GM08714 (cell line): ENCODE measurements at regions not wholly inside any gene's neighbourhood (a gene's known extent, or its start where the extent isn't known, plus 50 kb on each side); places are given as distances from the start of the nearest gene placed in this dataset.

Experiments used
- H3K4me3 ChIP-seq: fragments of 200-500 bp; sonication (Bioruptor generic); 2 replicates; pipeline ENCODE4 v1.5.1; 2014; ENCODE audit warnings: mild to moderate bottlenecking, low read length, inconsistent platforms
- ZNF274 ChIP-seq: IDR thresholded peaks from 2 replicates; pipeline ENCODE4 v1.6.1; 2012; ENCODE audit warnings: mild to moderate bottlenecking, low read depth, low read length

GRCh38 chr22:48346311-48346710, 1481.4 kb downstream of the BRD1 start:
- TF ChIP-seq ZNF274: no peak

GRCh38 chr22:48345631-48346030, 1482.0 kb downstream of the BRD1 start:
- H3K4me3 ChIP-seq: no peak overlapping the region
- no peak for TF ChIP-seq ZNF274

More at GRCh38 chr22:48346311-48346710, 1481.4 kb downstream of the BRD1 start:
- no peak overlapping the region for H3K4me3 ChIP-seq

- TF ChIP-seq ZNF274: no peak
- H3K4me3 ChIP-seq: no peak overlapping the region
Measured at GRCh38 chr22:48343461-48343860, 1484.2 kb downstream of the BRD1 start.

GRCh38 chr22:48342732-48343131, 1484.9 kb downstream of the BRD1 start:
- H3K4me3 ChIP-seq: no peak overlapping the region
- TF ChIP-seq ZNF274: no peak

GRCh38 chr22:48342016-48342415, 1485.7 kb downstream of the BRD1 start:
- no peak overlapping the region for H3K4me3 ChIP-seq
- no peak for TF ChIP-seq ZNF274

GRCh38 chr22:48340727-48341709, 1486.7 kb downstream of the BRD1 start:
- no peak for TF ChIP-seq ZNF274
- no peak overlapping the region for H3K4me3 ChIP-seq

- no peak for TF ChIP-seq ZNF274
- no peak overlapping the region for H3K4me3 ChIP-seq
Measured at GRCh38 chr22:48340191-48340590, 1487.5 kb downstream of the BRD1 start.

- TF ChIP-seq ZNF274: no peak
- no peak overlapping the region for H3K4me3 ChIP-seq
Measured at GRCh38 chr22:48338793-48339705, 1488.6 kb downstream of the BRD1 start.

GRCh38 chr22:48337957-48338792, 1489.5 kb downstream of the BRD1 start:
- no peak overlapping the region for H3K4me3 ChIP-seq
- no peak for TF ChIP-seq ZNF274

- TF ChIP-seq ZNF274: no peak
- no peak overlapping the region for H3K4me3 ChIP-seq
Measured at GRCh38 chr22:48336339-48337060, 1491.2 kb downstream of the BRD1 start.

GRCh38 chr22:48335442-48336139, 1492.1 kb downstream of the BRD1 start:
- no peak overlapping the region for H3K4me3 ChIP-seq
- TF ChIP-seq ZNF274: no peak

- no peak overlapping the region for H3K4me3 ChIP-seq
- TF ChIP-seq ZNF274: no peak
Measured at GRCh38 chr22:48334971-48335370, 1492.7 kb downstream of the BRD1 start.
